GM12873 (cell line): ENCODE measurements at regions not wholly inside any gene's neighbourhood (a gene's known extent, or its start where the extent isn't known, plus 50 kb on each side); places are given as distances from the start of the nearest gene placed in this dataset.

Experiments
- CTCF ChIP-seq: IDR thresholded peaks from 2 replicates; pipeline ENCODE4 v1.5.1; 2012; ENCODE audit warnings: low read depth, mild to moderate bottlenecking, moderate library complexity, low read length, control low read depth; ENCODE audit not compliant: insufficient read depth; ENCODE audit errors: missing control alignments

- TF ChIP-seq CTCF = no peak
Measured at GRCh38 chr3:176954517-176954916, 242.8 kb downstream of the TBL1XR1 start.

- TF ChIP-seq CTCF = no peak
Measured at GRCh38 chr3:176953106-176954060, 243.9 kb downstream of the TBL1XR1 start.

- TF ChIP-seq CTCF = no peak
Measured at GRCh38 chr3:176951586-176952292, 245.5 kb downstream of the TBL1XR1 start.

GRCh38 chr3:176951144-176951543, 246.1 kb downstream of the TBL1XR1 start:
- TF ChIP-seq CTCF = no peak

GRCh38 chr3:176950743-176951142, 246.5 kb downstream of the TBL1XR1 start:
- TF ChIP-seq CTCF = no peak

GRCh38 chr3:176948151-176948550, 249.1 kb downstream of the TBL1XR1 start:
- TF ChIP-seq CTCF = no peak

- TF ChIP-seq CTCF = no peak
Measured at GRCh38 chr3:176946202-176946601, 251.1 kb downstream of the TBL1XR1 start.
